ENCODE measurements at regions not wholly inside any gene's neighbourhood (a gene's known extent, or its start where the extent isn't known, plus 50 kb on each side); places are given as distances from the start of the nearest gene placed in this dataset.

- no peak overlapping the region for H3K27ac ChIP-seq (ENCODE audit: low read length)
- DNase-seq (ENCODE audit: low read depth, low spot score) (no peak), ATAC-seq (no peak)
- H3K4me1 ChIP-seq (ENCODE audit: control insufficient read depth, insufficient read depth, low read length) = no peaks in the 10 kb centered on the region
- in situ Hi-C loops (cut with HindIII; ENCODE audit: low pct_unique_long_range_greater_than_20kb, low sequenced_read_pairs) (no loop called here), intact Hi-C loops (cut with micrococcal nuclease; ENCODE audit: unreplicated experiment) (no loop called here)
- H3K27me3 ChIP-seq (ENCODE audit: control insufficient read depth, insufficient read depth, low read length) = no peaks in the 10 kb centered on the region
- H3K9me3 ChIP-seq (ENCODE audit: control insufficient read depth, insufficient read depth, low read depth, low read length) = no peaks in the 10 kb centered on the region
- CTCF ChIA-PET = no interaction called here
- H3K36me3 ChIP-seq (ENCODE audit: control insufficient read depth, insufficient read depth, low read length) = no peaks in the 10 kb centered on the region
- POLR2A ChIA-PET = no interaction called here
- BruUV-seq (replicated peaks) = no TSS peak
- no peak overlapping the region for H3K4me3 ChIP-seq (ENCODE audit: low read depth in 2 of 2, low read length in 2 of 2)
- TF ChIP-seq TCF7L2 (IDR thresholded peaks at IDR 0.05; ENCODE audit: low read depth, low read length) = no peak
These were observed 1370.7 kb upstream of the CDH2 start for GRCh38 chr18:29547626-29548025.

- H3K4me1 ChIP-seq (ENCODE audit: control insufficient read depth, insufficient read depth, low read length) = no peaks in the 10 kb centered on the region
- BruUV-seq (replicated peaks) = no TSS peak
- no peaks in the 10 kb centered on the region for H3K9me3 ChIP-seq (ENCODE audit: control insufficient read depth, insufficient read depth, low read depth, low read length)
- no peaks in the 10 kb centered on the region for H3K27me3 ChIP-seq (ENCODE audit: control insufficient read depth, insufficient read depth, low read length)
- POLR2A ChIA-PET = no interaction called here
- no peak for DNase-seq (ENCODE audit: low read depth, low spot score)
- H3K4me3 ChIP-seq (ENCODE audit: low read depth in 2 of 2, low read length in 2 of 2) = no peak overlapping the region
- intact Hi-C loops (cut with micrococcal nuclease; ENCODE audit: unreplicated experiment) = no loop called here
- CTCF ChIA-PET = no interaction called here
- no peak for ATAC-seq
- in situ Hi-C loops (cut with HindIII; ENCODE audit: low pct_unique_long_range_greater_than_20kb, low sequenced_read_pairs) = no loop called here
- H3K27ac ChIP-seq (ENCODE audit: low read length) = no peak overlapping the region
- no peaks in the 10 kb centered on the region for H3K36me3 ChIP-seq (ENCODE audit: control insufficient read depth, insufficient read depth, low read length)
- TF ChIP-seq POLR2AphosphoS5 (IDR thresholded peaks at IDR 0.05; ENCODE audit: low read depth, low read length) = no peak
- no peak for TF ChIP-seq TCF7L2 (IDR thresholded peaks at IDR 0.05; ENCODE audit: low read depth, low read length)
- TF ChIP-seq REST (IDR thresholded peaks at IDR 0.05; ENCODE audit: insufficient read depth in 1 of 2, low read depth in 2 of 2, low read length in 1 of 2) = no peak
- TF ChIP-seq SIN3A (IDR thresholded peaks at IDR 0.05; ENCODE audit: borderline replicate concordance, insufficient read depth, low read depth, low read length) = no peak
- no peak for TF ChIP-seq CTCF (IDR thresholded peaks at IDR 0.05)
These were observed 1363.6 kb upstream of the CDH2 start for GRCh38 chr18:29540548-29540947.

- ChIA-PET CTCF (no interaction called here), POLR2A (no interaction called here)
- TF ChIP-seq POLR2AphosphoS5 (IDR thresholded peaks at IDR 0.05; ENCODE audit: low read depth, low read length) (no peak), SIN3A (IDR thresholded peaks at IDR 0.05; ENCODE audit: borderline replicate concordance, insufficient read depth, low read depth, low read length) (no peak), CTCF (IDR thresholded peaks at IDR 0.05) (no peak), TCF7L2 (IDR thresholded peaks at IDR 0.05; ENCODE audit: low read depth, low read length) (no peak), REST (IDR thresholded peaks at IDR 0.05; ENCODE audit: insufficient read depth in 1 of 2, low read depth in 2 of 2, low read length in 1 of 2) (no peak)
- no TSS peak for BruUV-seq (replicated peaks)
- Histone ChIP-seq H3K36me3 (ENCODE audit: control insufficient read depth, insufficient read depth, low read length) (no peaks in the 10 kb centered on the region), H3K27me3 (ENCODE audit: control insufficient read depth, insufficient read depth, low read length) (no peaks in the 10 kb centered on the region), H3K4me3 (ENCODE audit: low read depth in 2 of 2, low read length in 2 of 2) (no peak overlapping the region), H3K27ac (ENCODE audit: low read length) (no peak overlapping the region), H3K4me1 (ENCODE audit: control insufficient read depth, insufficient read depth, low read length) (no peaks in the 10 kb centered on the region), H3K9me3 (ENCODE audit: control insufficient read depth, insufficient read depth, low read depth, low read length) (no peaks in the 10 kb centered on the region)
- in situ Hi-C loops (cut with HindIII; ENCODE audit: low pct_unique_long_range_greater_than_20kb, low sequenced_read_pairs) = no loop called here
- intact Hi-C loops (cut with micrococcal nuclease; ENCODE audit: unreplicated experiment) = no loop called here
- ATAC-seq (no peak), DNase-seq (ENCODE audit: low read depth, low spot score) (no peak)
These were observed 1354.8 kb upstream of the CDH2 start for GRCh38 chr18:29531746-29532145.

Data from Panc1 (cell line).